Activated CD8-positive, alpha-beta T cell treated with anti-CD3 and anti-CD28 coated beads for 36 hours (primary cell): ENCODE measurements at regions not wholly inside any gene's neighbourhood (a gene's known extent, or its start where the extent isn't known, plus 50 kb on each side); places are given as distances from the start of the nearest gene placed in this dataset.

ENCODE experiments used
- ATAC-seq: fragments of 200-7000 bp; cut with Tn5 transposase; one replicate; pipeline ENCODE4 v1.10.0; 2021; ENCODE audit warnings: mild to moderate bottlenecking, moderate library complexity
- CTCF ChIA-PET: fragments of 350-600 bp; sonication (Branson Sonifier 250); formaldehyde crosslinking; loops from one replicate; lab custom pipeline; 2021; ENCODE audit warnings: antibody characterized with exemption; lab: Charles Lee
- POLR2A ChIA-PET: fragments of 350-600 bp; sonication (Branson Sonifier 250); formaldehyde crosslinking; loops from one replicate; lab custom pipeline; 2021; ENCODE audit warnings: antibody characterized with exemption; lab: Charles Lee
- DNase-seq: peaks from one replicate; pipeline ENCODE4 v3.0.0-alpha.2; 2020
- H3K27ac Mint-ChIP-seq: one replicate; pipeline ENCODE4 v1.8.0; 2021; ENCODE audit warnings: mild to moderate bottlenecking, mixed read lengths
- H3K27me3 Mint-ChIP-seq: one replicate; pipeline ENCODE4 v1.8.0; 2021; ENCODE audit warnings: mixed read lengths
- H3K36me3 Mint-ChIP-seq: one replicate; pipeline ENCODE4 v1.8.0; 2021; ENCODE audit warnings: low read depth, mixed read lengths
- H3K4me1 Mint-ChIP-seq: one replicate; pipeline ENCODE4 v1.8.0; 2021; ENCODE audit warnings: low read depth, mixed read lengths
- H3K4me3 Mint-ChIP-seq: one replicate; pipeline ENCODE4 v1.8.0; 2021; ENCODE audit warnings: mild to moderate bottlenecking, moderate library complexity, mixed read lengths
- H3K9me3 Mint-ChIP-seq: one replicate; pipeline ENCODE4 v1.8.0; 2021; ENCODE audit warnings: mixed read lengths
- intact Hi-C: fragments of 100-400 bp; cut with micrococcal nuclease; formaldehyde crosslinking; loops from one replicate; pipeline ENCODE4 v1.10.0; 2022
- TF ChIP-seq, protein P1 (sequence below): fragments of 200-600 bp; IDR thresholded peaks from one replicate; pipeline ENCODE4 v1.8.0; 2022; ENCODE audit warnings: antibody characterized with exemption, mild to moderate bottlenecking

DNA sequence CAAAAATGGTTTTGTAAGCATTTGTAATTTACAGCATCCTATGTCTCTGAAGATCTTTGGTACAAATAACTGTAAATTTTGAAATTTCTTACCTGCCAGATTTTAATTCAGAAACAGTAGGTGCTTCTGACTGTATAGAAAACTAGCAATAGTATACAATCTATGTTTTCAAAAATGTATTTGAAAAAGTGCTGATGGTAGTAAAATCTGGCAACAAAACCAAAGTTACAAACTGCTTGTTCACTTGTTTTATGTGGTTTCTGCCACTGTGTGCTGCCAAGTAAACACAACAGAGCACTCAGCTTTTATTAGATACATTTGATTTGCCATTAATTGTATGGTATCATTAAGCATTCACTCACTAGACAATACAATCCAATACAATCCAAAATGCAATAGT is 206.1 kb downstream of the CPE start:
- DNase-seq (no peak), ATAC-seq (no peak)
- H3K36me3 Mint-ChIP-seq: no peaks in the 10 kb centered on the region
- TF ChIP-seq, protein P1, sequence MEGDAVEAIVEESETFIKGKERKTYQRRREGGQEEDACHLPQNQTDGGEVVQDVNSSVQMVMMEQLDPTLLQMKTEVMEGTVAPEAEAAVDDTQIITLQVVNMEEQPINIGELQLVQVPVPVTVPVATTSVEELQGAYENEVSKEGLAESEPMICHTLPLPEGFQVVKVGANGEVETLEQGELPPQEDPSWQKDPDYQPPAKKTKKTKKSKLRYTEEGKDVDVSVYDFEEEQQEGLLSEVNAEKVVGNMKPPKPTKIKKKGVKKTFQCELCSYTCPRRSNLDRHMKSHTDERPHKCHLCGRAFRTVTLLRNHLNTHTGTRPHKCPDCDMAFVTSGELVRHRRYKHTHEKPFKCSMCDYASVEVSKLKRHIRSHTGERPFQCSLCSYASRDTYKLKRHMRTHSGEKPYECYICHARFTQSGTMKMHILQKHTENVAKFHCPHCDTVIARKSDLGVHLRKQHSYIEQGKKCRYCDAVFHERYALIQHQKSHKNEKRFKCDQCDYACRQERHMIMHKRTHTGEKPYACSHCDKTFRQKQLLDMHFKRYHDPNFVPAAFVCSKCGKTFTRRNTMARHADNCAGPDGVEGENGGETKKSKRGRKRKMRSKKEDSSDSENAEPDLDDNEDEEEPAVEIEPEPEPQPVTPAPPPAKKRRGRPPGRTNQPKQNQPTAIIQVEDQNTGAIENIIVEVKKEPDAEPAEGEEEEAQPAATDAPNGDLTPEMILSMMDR: no peak
- no peaks in the 10 kb centered on the region for H3K4me1 Mint-ChIP-seq
- intact Hi-C loops: no loop called here
- no peak overlapping the region for H3K27ac Mint-ChIP-seq
- no peaks in the 10 kb centered on the region for H3K9me3 Mint-ChIP-seq
- CTCF ChIA-PET: no interaction called here
- H3K4me3 Mint-ChIP-seq: no peak overlapping the region
- POLR2A ChIA-PET: no interaction called here
- no peaks in the 10 kb centered on the region for H3K27me3 Mint-ChIP-seq

DNA sequence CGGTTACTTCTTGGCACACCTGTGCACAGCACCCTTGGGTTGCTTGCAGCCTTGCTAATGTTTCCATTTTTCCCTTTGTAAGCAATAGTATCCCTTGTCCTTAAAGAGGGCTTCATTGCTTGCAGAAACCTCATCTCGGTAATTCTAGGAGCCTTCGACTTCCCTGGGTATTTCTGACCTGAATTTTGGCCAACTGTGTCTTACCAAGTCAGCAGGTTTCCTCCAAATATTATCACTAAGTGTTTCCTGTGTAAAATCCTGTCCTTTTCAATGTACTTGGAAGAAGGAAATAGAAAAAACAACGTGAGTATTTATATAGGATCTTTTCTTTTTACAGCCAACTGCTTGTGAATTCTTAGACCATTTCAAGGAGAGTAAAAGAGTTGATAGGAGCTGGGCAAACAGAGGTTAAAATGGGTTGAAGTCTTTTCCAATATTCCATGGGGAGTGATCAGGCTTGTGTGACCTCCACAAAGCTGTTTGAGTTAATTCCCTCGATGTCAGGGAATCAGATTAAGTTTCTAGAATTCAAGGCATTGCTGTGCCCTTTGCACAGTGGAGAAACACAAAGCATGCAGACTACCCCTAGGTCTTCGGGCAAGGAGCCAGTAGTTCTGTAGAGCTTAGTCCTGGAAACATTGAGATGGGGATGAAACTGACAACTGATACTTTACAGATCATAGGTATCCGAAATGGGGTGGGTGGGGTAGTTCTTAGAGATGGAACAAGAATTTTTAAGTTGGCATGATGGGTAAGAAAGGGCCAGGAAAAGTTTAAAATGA is 209.9 kb downstream of the CPE start:
- H3K4me3 Mint-ChIP-seq: no peak overlapping the region
- H3K9me3 Mint-ChIP-seq: no peaks in the 10 kb centered on the region
- no peak for ATAC-seq
- H3K27ac Mint-ChIP-seq: no peak overlapping the region
- no peaks in the 10 kb centered on the region for H3K27me3 Mint-ChIP-seq
- H3K36me3 Mint-ChIP-seq: no peaks in the 10 kb centered on the region
- no peak for DNase-seq
- intact Hi-C loops: no loop called here
- CTCF ChIA-PET: no interaction called here
- TF ChIP-seq, protein P1: no peak
- H3K4me1 Mint-ChIP-seq: no peaks in the 10 kb centered on the region
- POLR2A ChIA-PET: no interaction called here

DNA sequence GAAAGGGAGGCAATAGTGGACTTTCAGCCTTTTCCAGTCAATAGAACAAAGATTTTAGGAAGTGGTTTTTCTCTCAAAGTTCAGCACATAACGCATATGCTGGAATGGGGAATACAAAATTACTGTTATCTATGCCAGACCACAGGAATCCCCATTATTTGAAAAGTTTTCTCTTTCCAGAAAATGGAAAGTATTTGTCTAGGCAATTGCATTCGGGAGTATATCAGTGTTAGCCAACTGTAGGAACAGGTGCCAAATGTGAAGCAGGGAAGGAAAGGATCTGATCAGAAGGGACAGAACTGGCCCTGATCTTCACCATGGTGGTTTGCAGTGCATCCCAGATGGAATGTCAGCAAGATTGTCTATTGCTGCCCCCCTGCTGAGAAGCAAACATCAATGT is 213.6 kb downstream of the CPE start:
- TF ChIP-seq, protein P1: no peak
- intact Hi-C loops: no loop called here
- H3K27me3 Mint-ChIP-seq: no peaks in the 10 kb centered on the region
- ChIA-PET POLR2A (no interaction called here), CTCF (no interaction called here)
- no peak for ATAC-seq
- H3K4me3 Mint-ChIP-seq: no peak overlapping the region
- no peaks in the 10 kb centered on the region for H3K36me3 Mint-ChIP-seq
- DNase-seq: no peak
- H3K9me3 Mint-ChIP-seq: no peaks in the 10 kb centered on the region
- H3K27ac Mint-ChIP-seq: no peak overlapping the region
- H3K4me1 Mint-ChIP-seq: no peaks in the 10 kb centered on the region

DNA sequence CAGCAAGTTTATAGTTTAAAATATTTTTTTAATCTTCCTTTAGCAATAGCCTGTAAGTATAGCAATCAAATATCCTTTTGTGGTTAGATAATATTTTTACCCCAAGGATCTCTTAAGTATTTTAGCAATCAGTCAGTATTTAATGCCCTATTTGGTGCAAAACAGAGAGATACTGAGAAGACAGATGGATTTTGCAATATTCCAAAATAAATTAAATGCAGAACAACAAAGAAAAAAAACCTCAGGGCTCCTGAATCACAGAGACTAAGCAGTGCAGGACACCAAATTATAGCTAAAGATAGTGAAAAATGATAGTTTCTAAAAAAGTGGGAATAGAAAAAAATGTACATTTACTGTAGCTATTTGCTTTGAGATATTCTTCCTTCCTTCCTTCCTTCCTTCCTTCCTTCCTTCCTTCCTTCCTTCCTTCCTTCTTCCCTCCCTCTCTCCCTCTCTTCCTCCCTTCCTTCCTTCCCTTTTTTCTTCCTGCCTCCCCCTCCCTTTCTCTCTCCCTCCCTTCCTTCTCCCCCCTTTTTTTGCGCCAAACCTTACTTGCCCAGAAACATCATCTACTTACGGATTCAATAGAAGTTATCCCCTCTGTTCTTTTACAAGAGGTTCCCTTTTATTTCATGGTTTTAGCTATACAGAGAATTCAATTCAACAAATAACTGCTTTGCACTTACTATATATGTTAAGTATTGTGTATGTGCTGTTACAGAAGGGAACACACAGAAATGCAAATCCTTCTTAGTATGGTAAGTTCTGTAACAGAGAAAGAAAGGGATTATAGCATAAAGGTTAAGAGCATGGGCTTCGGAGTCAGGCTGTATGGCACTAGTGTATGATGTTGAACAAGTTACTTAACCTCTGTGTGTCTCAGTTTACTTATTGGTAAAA is 219.0 kb downstream of the CPE start:
- CTCF ChIA-PET: interaction anchor here (0.8 kb wide), 1 partner anchor 30 kb away, joined by 3 read pairs; no protein-coding TSS in a partner anchor
- intact Hi-C loops: no loop called here

More for the DNA sequence above, 219.0 kb downstream of the CPE start:
- TF ChIP-seq, protein P1: no peak
- Mint-ChIP-seq H3K27ac (no peak overlapping the region), H3K4me3 (no peak overlapping the region), H3K9me3 (no peaks in the 10 kb centered on the region), H3K36me3 (no peaks in the 10 kb centered on the region), H3K27me3 (no peaks in the 10 kb centered on the region), H3K4me1 (no peaks in the 10 kb centered on the region)
- ATAC-seq (no peak), DNase-seq (no peak)
- POLR2A ChIA-PET: no interaction called here
